SK-N-SH treated with all-trans-retinoic acid at 6 μM for 48 hours (cell line): ENCODE measurements at regions not wholly inside any gene's neighbourhood (a gene's known extent, or its start where the extent isn't known, plus 50 kb on each side); places are given as distances from the start of the nearest gene placed in this dataset.

ENCODE experiments used
- CREB5 ChIP-seq: fragments of 250-450 bp; sonication (Bioruptor Pico); IDR thresholded peaks from 2 replicates; pipeline ENCODE4 v1.5.1; 2020; ENCODE audit warnings: low read depth, mild to moderate bottlenecking, moderate library complexity
- GLIS3 ChIP-seq: fragments of 250-450 bp; sonication (Bioruptor Pico); IDR thresholded peaks from 2 replicates; pipeline ENCODE4 v1.5.0; 2020; ENCODE audit warnings: mild to moderate bottlenecking, moderate library complexity
- ZNF70 ChIP-seq: fragments of 450-650 bp; formaldehyde crosslinking; IDR thresholded peaks from 2 replicates; pipeline ENCODE4 v1.5.0; 2020; ENCODE audit warnings: mild to moderate bottlenecking, moderate library complexity

- TF ChIP-seq GLIS3 (CRISPR knock-in tag): no peak
- TF ChIP-seq ZNF70: no peak
- TF ChIP-seq CREB5 (CRISPR knock-in tag): no peak
These were observed 94.8 kb downstream of the CTTN start for GRCh38 chr11:70493089-70493474.
